GM12891 (cell line): ENCODE measurements at regions not wholly inside any gene's neighbourhood (a gene's known extent, or its start where the extent isn't known, plus 50 kb on each side); places are given as distances from the start of the nearest gene placed in this dataset.

Experiments used
- POLR2A ChIP-seq: IDR thresholded peaks from 2 replicates; pipeline ENCODE4 v1.6.1; 2011; ENCODE audit warnings: low read depth, low read length, control low read depth
- POLR2AphosphoS5 ChIP-seq: IDR thresholded peaks from 2 replicates; pipeline ENCODE4 v1.6.1; 2011; ENCODE audit warnings: low read depth, low read length, control low read depth
- TAF1 ChIP-seq: IDR thresholded peaks from 2 replicates; pipeline ENCODE4 v1.6.1; 2011; ENCODE audit warnings: low read depth, low read length, control low read depth

DNA sequence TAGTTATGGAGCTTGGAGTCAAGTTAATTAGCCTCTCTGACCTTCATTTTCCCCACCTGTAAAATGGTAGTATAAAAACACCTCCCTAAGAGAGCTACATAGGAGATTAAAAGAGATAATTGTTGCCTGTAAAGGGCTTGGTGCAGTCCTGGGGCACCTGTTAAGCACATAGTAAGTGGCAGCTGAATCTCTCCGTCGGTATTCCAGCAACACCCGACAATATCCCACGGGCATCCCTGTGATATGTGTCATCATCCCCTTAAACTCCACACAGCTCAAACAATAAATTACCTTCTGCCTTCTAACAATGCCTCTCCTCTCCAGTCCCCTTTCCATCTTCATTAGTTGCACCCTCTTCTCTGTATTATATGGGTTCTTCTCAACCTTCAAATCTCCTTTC lies 121.5 kb downstream of the C11orf91 start:
- TF ChIP-seq TAF1: no peak
- no peak for TF ChIP-seq POLR2AphosphoS5
- TF ChIP-seq POLR2A: no peak
